PC-9 (cell line): ENCODE measurements at regions not wholly inside any gene's neighbourhood (a gene's known extent, or its start where the extent isn't known, plus 50 kb on each side); places are given as distances from the start of the nearest gene placed in this dataset.

Experiments
- BruUV-seq: library from RNA; stranded (reverse); fragments of 400-500 nt; replicated peaks from 2 replicates; lab custom pipeline; 2021; lab: Mats Ljungman, UMichigan
- CTCF ChIA-PET: fragments of 300-600 bp; sonication (Branson Sonifier 250); formaldehyde crosslinking; loops from one replicate; lab custom pipeline; 2022; ENCODE audit warnings: antibody characterized with exemption; lab: Charles Lee
- POLR2A ChIA-PET: fragments of 300-600 bp; sonication (Branson Sonifier 250); formaldehyde crosslinking; loops from one replicate; lab custom pipeline; 2022; ENCODE audit warnings: antibody characterized with exemption; ENCODE audit not compliant: unreplicated experiment; lab: Charles Lee
- DNase-seq, 2 experiments: peaks; one replicate each; pipeline versions ENCODE4 v3.0.0 to v3.0.0-alpha.2; 2015 to 2022; ENCODE audit warnings: mixed read lengths in 1 of 2
- H2AFZ ChIP-seq: fragments of 200-600 bp; sonication (generic); 2 replicates; pipeline ENCODE4 v1.8.1; 2017; ENCODE audit warnings: antibody characterized with exemption
- H3F3A ChIP-seq: fragments of 200-600 bp; sonication (generic); 2 replicates; pipeline ENCODE4 v1.8.1; 2017; ENCODE audit warnings: antibody characterized with exemption, mild to moderate bottlenecking, low read depth; ENCODE audit not compliant: insufficient read depth
- H3K27ac ChIP-seq: fragments of 200-600 bp; sonication (generic); 2 replicates; pipeline ENCODE4 v1.6.1; 2016; ENCODE audit warnings: mixed run types
- H3K27me3 ChIP-seq: fragments of 200-600 bp; sonication (generic); 2 replicates; pipeline ENCODE4 v1.6.1; 2016; ENCODE audit warnings: low read depth, mixed run types; ENCODE audit not compliant: insufficient read depth
- H3K36me3 ChIP-seq: fragments of 200-600 bp; sonication (generic); 2 replicates; pipeline ENCODE4 v1.6.1; 2016; ENCODE audit warnings: low read depth, mixed run types
- H3K4me1 ChIP-seq: fragments of 200-600 bp; sonication (generic); replicated peaks from 2 replicates; pipeline ENCODE4 v1.6.1; 2016; ENCODE audit warnings: mixed run types; ENCODE audit not compliant: insufficient read depth
- H3K4me2 ChIP-seq: fragments of 200-600 bp; sonication (generic); 2 replicates; pipeline ENCODE4 v1.6.1; 2017; ENCODE audit warnings: mixed run types
- H3K4me3 ChIP-seq: fragments of 200-600 bp; sonication (generic); 2 replicates; pipeline ENCODE4 v1.6.1; 2016; ENCODE audit warnings: mixed run types
- H3K79me2 ChIP-seq: fragments of 200-600 bp; sonication (generic); 2 replicates; pipeline ENCODE4 v1.6.1; 2017; ENCODE audit warnings: low read depth, mixed run types
- H3K9me2 ChIP-seq: fragments of 200-600 bp; sonication (generic); 2 replicates; pipeline ENCODE4 v1.8.1; 2017; ENCODE audit warnings: mild to moderate bottlenecking; ENCODE audit not compliant: insufficient read depth
- H3K9me3 ChIP-seq: fragments of 200-600 bp; sonication (generic); 2 replicates; pipeline ENCODE4 v1.8.1; 2016; ENCODE audit warnings: low read depth; ENCODE audit not compliant: insufficient read depth
- H4K20me1 ChIP-seq: fragments of 200-600 bp; sonication (generic); 2 replicates; pipeline ENCODE4 v1.8.1; 2017; ENCODE audit not compliant: insufficient read depth
- EZH2 ChIP-seq: fragments of 200-600 bp; sonication (generic); IDR thresholded peaks from 2 replicates; pipeline ENCODE4 v1.8.0; 2017; ENCODE audit warnings: antibody characterized with exemption, low read depth
- intact Hi-C: fragments of 100-400 bp; cut with micrococcal nuclease; formaldehyde crosslinking; loops from one replicate; pipeline ENCODE4 v1.10.0; 2022; ENCODE audit not compliant: unreplicated experiment
- TF ChIP-seq, protein P1 (sequence below): fragments of 200-600 bp; sonication (generic); conservative IDR thresholded peaks from 2 replicates; pipeline ENCODE4 v1.6.1; 2017; ENCODE audit warnings: mixed run types, antibody characterized with exemption, mild to moderate bottlenecking, moderate library complexity

DNA sequence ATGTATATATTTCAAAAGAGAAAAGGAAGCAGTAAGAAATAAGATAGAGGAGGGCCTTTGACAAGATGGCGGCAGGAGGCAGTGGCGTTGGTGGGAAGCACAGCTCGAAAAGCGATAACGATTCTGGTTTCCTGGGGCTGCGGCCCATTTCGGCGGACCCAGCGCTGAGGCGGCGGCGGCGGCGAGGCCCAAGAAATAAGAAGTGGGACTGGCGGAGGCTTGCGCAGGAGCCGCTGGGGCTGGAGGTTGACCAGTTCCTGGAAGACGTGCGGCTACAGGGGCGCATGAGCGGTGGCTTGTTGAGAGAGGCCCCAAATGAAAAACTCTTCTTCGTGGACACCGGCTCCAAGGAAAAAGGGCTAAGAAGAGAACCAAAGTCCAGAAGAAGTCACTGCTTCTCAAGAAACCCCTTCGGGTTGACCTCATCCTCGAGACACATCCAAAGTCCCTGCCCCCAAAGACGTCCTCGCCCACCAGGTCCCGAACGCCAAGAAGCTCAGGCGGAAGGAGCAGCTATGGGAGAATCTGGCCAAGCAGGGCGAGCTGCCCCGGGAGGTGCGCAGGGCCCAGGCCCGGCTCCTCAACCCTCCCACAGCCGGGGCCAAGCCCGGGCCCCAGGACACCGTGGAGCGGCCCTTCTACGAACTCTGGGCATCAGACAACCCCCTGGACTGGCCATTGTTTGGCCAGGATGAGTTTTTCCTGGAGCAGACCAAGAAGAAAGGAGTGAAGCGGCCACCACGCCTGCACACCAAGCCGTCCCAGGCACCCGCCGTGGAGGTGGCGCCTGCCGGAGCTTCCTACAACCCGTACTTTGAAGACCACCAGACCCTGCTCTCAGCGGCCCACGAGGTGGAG, 624.3 kb downstream of the MCTP2 start:
- intact Hi-C loops: no loop called here
- TF ChIP-seq, protein P1, sequence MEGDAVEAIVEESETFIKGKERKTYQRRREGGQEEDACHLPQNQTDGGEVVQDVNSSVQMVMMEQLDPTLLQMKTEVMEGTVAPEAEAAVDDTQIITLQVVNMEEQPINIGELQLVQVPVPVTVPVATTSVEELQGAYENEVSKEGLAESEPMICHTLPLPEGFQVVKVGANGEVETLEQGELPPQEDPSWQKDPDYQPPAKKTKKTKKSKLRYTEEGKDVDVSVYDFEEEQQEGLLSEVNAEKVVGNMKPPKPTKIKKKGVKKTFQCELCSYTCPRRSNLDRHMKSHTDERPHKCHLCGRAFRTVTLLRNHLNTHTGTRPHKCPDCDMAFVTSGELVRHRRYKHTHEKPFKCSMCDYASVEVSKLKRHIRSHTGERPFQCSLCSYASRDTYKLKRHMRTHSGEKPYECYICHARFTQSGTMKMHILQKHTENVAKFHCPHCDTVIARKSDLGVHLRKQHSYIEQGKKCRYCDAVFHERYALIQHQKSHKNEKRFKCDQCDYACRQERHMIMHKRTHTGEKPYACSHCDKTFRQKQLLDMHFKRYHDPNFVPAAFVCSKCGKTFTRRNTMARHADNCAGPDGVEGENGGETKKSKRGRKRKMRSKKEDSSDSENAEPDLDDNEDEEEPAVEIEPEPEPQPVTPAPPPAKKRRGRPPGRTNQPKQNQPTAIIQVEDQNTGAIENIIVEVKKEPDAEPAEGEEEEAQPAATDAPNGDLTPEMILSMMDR: no peak
- TF ChIP-seq EZH2: no peak

DNA sequence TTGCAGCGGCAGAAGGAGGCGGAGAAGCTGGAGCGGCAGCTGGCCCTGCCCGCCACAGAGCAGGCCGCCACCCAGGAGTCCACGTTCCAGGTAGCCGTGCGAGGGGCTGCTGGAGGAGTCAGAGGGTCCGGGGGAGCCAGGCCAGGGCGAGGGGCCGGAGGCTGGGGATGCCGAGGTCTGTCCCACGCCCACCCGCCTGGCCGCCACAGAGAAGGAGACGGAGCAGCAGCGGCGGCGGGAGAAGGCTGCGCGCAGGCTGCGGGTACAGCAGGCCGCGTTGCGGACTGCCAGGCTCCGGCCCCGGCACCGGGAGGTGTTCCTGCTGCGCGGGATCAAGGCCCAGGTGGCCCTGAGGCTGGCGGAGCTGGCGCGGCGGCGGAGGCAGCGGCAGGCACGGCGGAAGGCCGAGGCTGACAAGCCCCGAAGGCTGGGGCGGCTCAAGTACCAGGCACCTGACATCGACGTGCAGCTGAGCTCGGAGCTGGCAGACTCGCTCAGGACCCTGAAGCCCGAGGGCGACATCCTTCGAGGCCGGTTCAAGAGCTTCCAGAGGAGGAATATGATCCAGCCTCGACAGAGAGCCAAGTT, 625.0 kb downstream of the MCTP2 start:
- Histone ChIP-seq H3K36me3 (no peaks in the 10 kb centered on the region), H3K79me2 (no peaks in the 10 kb centered on the region), H4K20me1 (no peaks in the 10 kb centered on the region), H2AFZ (no peak overlapping the region), H3K27ac (no peak overlapping the region), H3K9me2 (0 out of 2 replicates have a peak, but pooled peaks cover 4% of the 10 kb centered on the region), H3K4me2 (no peak overlapping the region), H3K27me3 (no peaks in the 10 kb centered on the region), H3K9me3 (no peaks in the 10 kb centered on the region), H3K4me1 (no peaks in the 10 kb centered on the region), H3K4me3 (no peak overlapping the region), H3F3A (no peaks in the 10 kb centered on the region)
- no TSS peak for BruUV-seq
- TF ChIP-seq, protein P1: no peak
- TF ChIP-seq EZH2: no peak
- ChIA-PET POLR2A (no interaction called here), CTCF (no interaction called here)
- DNase-seq: no peak
- intact Hi-C loops: no loop called here

More for the DNA sequence above, 624.3 kb downstream of the MCTP2 start:
- no peak for DNase-seq
- Histone ChIP-seq H4K20me1 (no peaks in the 10 kb centered on the region), H3K4me3 (no peak overlapping the region), H3K4me2 (no peak overlapping the region), H3K36me3 (no peaks in the 10 kb centered on the region), H3K27me3 (no peaks in the 10 kb centered on the region), H3K4me1 (no peaks in the 10 kb centered on the region), H3K79me2 (no peaks in the 10 kb centered on the region), H3F3A (no peaks in the 10 kb centered on the region), H3K9me2 (0 out of 2 replicates have a peak, but pooled peaks cover 4% of the 10 kb centered on the region), H2AFZ (no peak overlapping the region), H3K27ac (no peak overlapping the region), H3K9me3 (no peaks in the 10 kb centered on the region)
- ChIA-PET POLR2A (no interaction called here), CTCF (no interaction called here)
- no TSS peak for BruUV-seq

DNA sequence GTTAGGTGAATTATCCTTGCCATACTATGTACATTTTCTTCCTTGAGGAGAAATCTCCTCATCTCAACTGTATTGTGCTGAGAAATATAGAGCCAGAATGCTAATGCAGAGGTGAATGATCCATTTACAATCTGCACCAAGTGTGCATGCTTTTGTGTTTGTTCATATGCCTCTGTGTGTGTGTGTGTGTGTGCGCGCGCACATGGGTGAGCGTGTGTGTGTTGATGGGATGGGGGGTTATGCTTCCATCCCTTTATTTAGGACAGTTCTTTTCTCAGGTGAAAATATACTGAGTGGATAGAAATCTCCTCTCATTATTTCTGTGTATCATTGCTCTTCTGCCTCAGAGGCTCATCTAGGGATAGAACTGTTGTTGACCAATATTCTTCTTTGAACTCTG, 626.1 kb downstream of the MCTP2 start:
- no peak overlapping the region for H3K27ac ChIP-seq
- H2AFZ ChIP-seq: no peak overlapping the region
- no peaks in the 10 kb centered on the region for H3K79me2 ChIP-seq
- no peaks in the 10 kb centered on the region for H3K4me1 ChIP-seq
- intact Hi-C loops: no loop called here
- no peaks in the 10 kb centered on the region for H3K36me3 ChIP-seq
- H4K20me1 ChIP-seq: no peaks in the 10 kb centered on the region
- 0 out of 2 replicates have a peak, but pooled peaks cover 4% of the 10 kb centered on the region for H3K9me2 ChIP-seq
- ChIA-PET CTCF (no interaction called here), POLR2A (no interaction called here)
- BruUV-seq: no TSS peak
- no peak for DNase-seq
- no peak overlapping the region for H3K4me3 ChIP-seq
- TF ChIP-seq, protein P1: no peak
- no peak for TF ChIP-seq EZH2
- no peaks in the 10 kb centered on the region for H3K27me3 ChIP-seq
- H3K9me3 ChIP-seq: no peaks in the 10 kb centered on the region
- H3F3A ChIP-seq: no peaks in the 10 kb centered on the region
- H3K4me2 ChIP-seq: no peak overlapping the region
